ENCODE measurements at regions not wholly inside any gene's neighbourhood (a gene's known extent, or its start where the extent isn't known, plus 50 kb on each side); places are given as distances from the start of the nearest gene placed in this dataset.

DNA sequence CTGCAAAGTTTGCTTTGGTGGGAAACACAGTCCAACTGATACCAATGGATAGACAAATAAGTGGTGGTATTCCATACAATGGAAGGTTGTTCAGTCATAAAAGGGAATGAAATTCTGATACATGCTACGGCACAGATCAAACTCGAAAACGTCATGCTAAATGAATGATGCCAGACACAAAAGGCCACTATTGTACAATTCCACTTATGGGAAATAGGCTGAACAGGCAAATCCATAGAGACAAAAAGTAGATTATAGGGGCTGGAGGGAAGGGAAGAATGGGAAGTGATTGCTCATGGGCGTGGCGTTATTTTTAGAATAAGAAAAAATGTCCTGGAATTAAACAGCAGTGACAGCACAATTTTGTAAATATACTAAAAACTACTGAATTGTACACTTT, 66.0 kb upstream of the FOXK1 start:
- no peak for DNase-seq

DNA sequence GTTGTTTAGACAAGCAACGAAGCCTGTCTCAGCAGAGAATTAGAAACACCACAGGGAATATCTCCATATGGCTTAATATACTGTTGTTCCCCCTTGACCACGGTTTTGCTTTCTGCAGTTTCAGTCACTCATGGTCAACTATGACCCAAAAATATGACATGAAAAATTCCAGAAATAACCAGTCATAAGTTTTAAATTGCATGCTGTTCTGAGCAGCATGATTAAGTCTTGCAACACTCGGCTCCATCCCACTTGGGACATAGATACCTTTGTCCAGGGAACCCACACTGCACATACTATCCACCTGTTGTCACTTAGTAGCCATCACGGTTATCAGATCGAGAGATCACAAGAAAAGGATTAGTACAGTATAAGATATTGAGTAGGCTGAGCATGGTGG, 60.7 kb upstream of the FOXK1 start:
- DNase-seq: no peak

- no peak for DNase-seq
Observed at GRCh38 chr7:4626318-4626845, 55.7 kb upstream of the FOXK1 start.

DNA sequence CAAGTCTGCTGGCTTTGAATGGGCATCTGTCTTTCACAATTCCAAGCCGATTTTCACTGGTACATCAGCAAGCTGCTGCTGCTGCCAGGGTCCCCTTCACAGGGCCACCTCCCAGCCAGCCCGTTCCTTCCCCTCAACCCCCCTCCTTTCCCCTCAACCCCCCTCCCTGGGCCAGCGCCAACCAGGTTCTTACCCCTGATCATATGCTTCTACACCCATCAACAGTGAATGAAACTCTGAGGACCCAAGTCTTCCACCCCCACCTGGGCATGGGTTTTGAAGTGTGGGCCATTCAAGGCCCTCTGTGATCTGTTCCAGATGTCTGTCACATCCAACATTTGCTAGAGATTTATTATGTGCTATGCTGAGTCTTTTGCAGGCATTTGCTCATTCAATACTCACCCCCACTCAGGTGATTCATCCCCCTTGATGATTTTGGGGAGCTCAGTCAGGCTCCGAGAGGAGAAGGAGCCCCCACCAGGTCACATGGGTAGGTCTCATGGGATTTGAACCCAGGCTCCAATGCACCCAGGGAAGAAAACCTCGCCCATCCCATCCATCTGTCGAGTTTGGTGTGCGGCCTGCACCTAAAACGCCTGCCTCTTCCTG, 52.7 kb upstream of the FOXK1 start:
- no peak for DNase-seq

- DNase-seq: no peak
Observed at GRCh38 chr7:4631380-4632179, 50.5 kb upstream of the FOXK1 start.
